ENCODE measurements at regions not wholly inside any gene's neighbourhood (a gene's known extent, or its start where the extent isn't known, plus 50 kb on each side); places are given as distances from the start of the nearest gene placed in this dataset.

- BruUV-seq (replicated peaks): no TSS peak
- CTCF ChIA-PET: interaction anchor here (1.0 kb wide), 1 partner anchor 25 kb away, joined by 3 read pairs; no protein-coding TSS in a partner anchor
Measured at GRCh38 chr1:194419721-194420120, 1233.3 kb upstream of the B3GALT2 start.

More at GRCh38 chr1:194419721-194420120, 1233.3 kb upstream of the B3GALT2 start:
- POLR2A ChIA-PET: no interaction called here
- Histone ChIP-seq H3K9me3 (replicated peaks; ENCODE audit: control insufficient read depth, insufficient read depth, low read length) (no peaks in the 10 kb centered on the region), H4K20me1 (replicated peaks; ENCODE audit: control insufficient read depth, extremely low read depth, insufficient read depth, low read length) (no peaks in the 10 kb centered on the region), H2AFZ (ENCODE audit: low read depth, low read length) (no peak overlapping the region), H3K9me1 (replicated peaks; ENCODE audit: control insufficient read depth, extremely low read depth, insufficient read depth, low read length) (no peaks in the 10 kb centered on the region), H3K79me2 (ENCODE audit: control insufficient read depth, insufficient read depth, low read length) (no peaks in the 10 kb centered on the region), H3K4me2 (ENCODE audit: insufficient read depth, low read length) (no peak overlapping the region), H3K36me3 (ENCODE audit: control insufficient read depth in 2 of 2, extremely low read depth in 1 of 2, insufficient read depth in 2 of 2, low read length in 2 of 2) (no peaks in the 10 kb centered on the region), H3K9ac (replicated peaks; ENCODE audit: extremely low read depth, insufficient read depth, low read length) (no peak overlapping the region), H3K27me3 (ENCODE audit: control insufficient read depth in 2 of 2, insufficient read depth in 2 of 2, low read length in 2 of 2) (no peaks in the 10 kb centered on the region), H3K27ac (ENCODE audit: insufficient read depth, low read depth, low read length) (no peak overlapping the region), H3K4me3 (replicated peaks in 1 of 3; ENCODE audit: insufficient read depth in 1 of 3, low read depth in 1 of 3, low read length in 3 of 3) (no peak overlapping the region), H3K4me1 (ENCODE audit: control insufficient read depth, extremely low read depth, insufficient read depth, low read length) (no peaks in the 10 kb centered on the region)
- no peak for DNase-seq (ENCODE audit: low read depth, low spot score)
- dilution Hi-C loops (cut with MboI; ENCODE audit: extremely low pct_ligation_motif_present, low sequenced_read_pairs) (no loop called here), intact Hi-C loops (cut with micrococcal nuclease) (no loop called here)
- no peak for FAIRE-seq
- TF ChIP-seq GATA2 (IDR thresholded peaks at IDR 0.05; ENCODE audit: insufficient read depth, insufficient read length, low read depth, low read length) (no peak), POLR2A (IDR thresholded peaks at IDR 0.05; ENCODE audit: low read depth, low read length) (no peak), EZH2 (IDR thresholded peaks at IDR 0.05; ENCODE audit: borderline replicate concordance, low read depth, low read length, severe bottlenecking) (no peak), MYC (IDR thresholded peaks at IDR 0.05; ENCODE audit: low read depth, low read length) (no peak), POLR2AphosphoS5 (IDR thresholded peaks at IDR 0.05; ENCODE audit: insufficient read depth, low read depth, low read length) (no peak), JUN (IDR thresholded peaks at IDR 0.05; ENCODE audit: borderline replicate concordance, insufficient read depth, insufficient read length, low read depth) (no peak), MAX (IDR thresholded peaks at IDR 0.05; ENCODE audit: insufficient read depth, insufficient read length) (no peak), CTCF (IDR thresholded peaks at IDR 0.05; ENCODE audit: extremely low read depth in 1 of 2, insufficient read depth in 1 of 2, low read depth in 1 of 2, low read length in 2 of 2) (no peak), FOS (IDR thresholded peaks at IDR 0.05; ENCODE audit: borderline replicate concordance, insufficient read depth, low read length) (no peak)
